Testis (tissue), 2 donors: ENCODE measurements at regions not wholly inside any gene's neighbourhood (a gene's known extent, or its start where the extent isn't known, plus 50 kb on each side); places are given as distances from the start of the nearest gene placed in this dataset.

ENCODE experiments used
- POLR2A ChIP-seq: fragments of 450-650 bp; IDR thresholded peaks from one replicate; pipeline ENCODE4 v1.6.1; 2017; ENCODE audit warnings: antibody characterized with exemption, mild to moderate bottlenecking, moderate library complexity
- TF ChIP-seq, protein P1 (sequence below), 3 experiments: fragments of 450-650 bp in 2 of 3; fragments of 200-600 bp in 1 of 3; sonication (generic) in 1 of 3; IDR thresholded peaks; one replicate each; pipeline ENCODE4 v1.5.1; 2016 to 2019; ENCODE audit warnings: antibody characterized with exemption in 3 of 3, mild to moderate bottlenecking in 2 of 3, moderate library complexity in 1 of 3

DNA sequence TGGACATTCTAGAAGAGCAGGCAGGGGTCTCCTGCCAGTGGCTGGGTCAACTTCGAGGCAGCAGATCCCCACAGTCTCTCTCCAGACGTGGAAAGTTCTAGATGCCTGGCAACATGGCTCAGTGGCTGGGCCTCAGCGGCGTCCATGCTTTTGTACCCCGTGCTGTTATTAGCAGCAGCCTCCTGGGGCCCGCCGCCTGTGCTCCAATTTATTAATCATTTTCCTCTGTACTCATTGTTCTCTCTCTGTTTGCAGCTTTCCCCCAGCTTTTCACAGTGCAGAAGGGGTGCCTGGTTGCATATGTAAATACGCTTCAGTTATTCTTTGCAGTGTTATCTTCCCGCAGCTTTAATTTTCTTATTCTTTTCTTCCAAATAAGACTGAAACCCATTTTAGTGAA lies 515.1 kb downstream of the TBC1D22A start:
- TF ChIP-seq, protein P1, sequence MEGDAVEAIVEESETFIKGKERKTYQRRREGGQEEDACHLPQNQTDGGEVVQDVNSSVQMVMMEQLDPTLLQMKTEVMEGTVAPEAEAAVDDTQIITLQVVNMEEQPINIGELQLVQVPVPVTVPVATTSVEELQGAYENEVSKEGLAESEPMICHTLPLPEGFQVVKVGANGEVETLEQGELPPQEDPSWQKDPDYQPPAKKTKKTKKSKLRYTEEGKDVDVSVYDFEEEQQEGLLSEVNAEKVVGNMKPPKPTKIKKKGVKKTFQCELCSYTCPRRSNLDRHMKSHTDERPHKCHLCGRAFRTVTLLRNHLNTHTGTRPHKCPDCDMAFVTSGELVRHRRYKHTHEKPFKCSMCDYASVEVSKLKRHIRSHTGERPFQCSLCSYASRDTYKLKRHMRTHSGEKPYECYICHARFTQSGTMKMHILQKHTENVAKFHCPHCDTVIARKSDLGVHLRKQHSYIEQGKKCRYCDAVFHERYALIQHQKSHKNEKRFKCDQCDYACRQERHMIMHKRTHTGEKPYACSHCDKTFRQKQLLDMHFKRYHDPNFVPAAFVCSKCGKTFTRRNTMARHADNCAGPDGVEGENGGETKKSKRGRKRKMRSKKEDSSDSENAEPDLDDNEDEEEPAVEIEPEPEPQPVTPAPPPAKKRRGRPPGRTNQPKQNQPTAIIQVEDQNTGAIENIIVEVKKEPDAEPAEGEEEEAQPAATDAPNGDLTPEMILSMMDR (IDR thresholded peaks at IDR 0.05), result no peak
- no peak for TF ChIP-seq POLR2A
